Neural crest cell (in vitro differentiated cells): ENCODE measurements at regions not wholly inside any gene's neighbourhood (a gene's known extent, or its start where the extent isn't known, plus 50 kb on each side); places are given as distances from the start of the nearest gene placed in this dataset.

Experiments
- DNase-seq: peaks from one replicate; pipeline ENCODE4 v3.0.0; 2021; ENCODE audit warnings: low read depth, mixed read lengths, low spot score
- H3K27ac Mint-ChIP-seq: one replicate; pipeline ENCODE4 v1.8.0; 2021; ENCODE audit warnings: mild to moderate bottlenecking, mixed read lengths; ENCODE audit not compliant: unreplicated experiment
- H3K27me3 Mint-ChIP-seq: 2 replicates; pipeline ENCODE4 v1.8.0; 2021; ENCODE audit warnings: low read depth, mild to moderate bottlenecking, mixed read lengths
- H3K36me3 Mint-ChIP-seq: 2 replicates; pipeline ENCODE4 v1.8.0; 2021; ENCODE audit warnings: low read depth, mild to moderate bottlenecking, mixed read lengths
- H3K4me1 Mint-ChIP-seq: 2 replicates; pipeline ENCODE4 v1.8.0; 2021; ENCODE audit warnings: mixed read lengths
- H3K4me3 Mint-ChIP-seq: one replicate; pipeline ENCODE4 v1.8.0; 2021; ENCODE audit warnings: mild to moderate bottlenecking, mixed read lengths
- H3K9me3 Mint-ChIP-seq: 2 replicates; pipeline ENCODE4 v1.8.0; 2021; ENCODE audit warnings: mixed read lengths
- TF ChIP-seq, protein P1 (sequence below): fragments of 200-600 bp; sonication (generic); conservative IDR thresholded peaks from 2 replicates; pipeline ENCODE4 v1.5.0; 2021; ENCODE audit warnings: antibody characterized with exemption, mild to moderate bottlenecking

GRCh38 chr18:71249791-71250190 lies 960.9 kb downstream of the SOCS6 start:
- TF ChIP-seq, protein P1, sequence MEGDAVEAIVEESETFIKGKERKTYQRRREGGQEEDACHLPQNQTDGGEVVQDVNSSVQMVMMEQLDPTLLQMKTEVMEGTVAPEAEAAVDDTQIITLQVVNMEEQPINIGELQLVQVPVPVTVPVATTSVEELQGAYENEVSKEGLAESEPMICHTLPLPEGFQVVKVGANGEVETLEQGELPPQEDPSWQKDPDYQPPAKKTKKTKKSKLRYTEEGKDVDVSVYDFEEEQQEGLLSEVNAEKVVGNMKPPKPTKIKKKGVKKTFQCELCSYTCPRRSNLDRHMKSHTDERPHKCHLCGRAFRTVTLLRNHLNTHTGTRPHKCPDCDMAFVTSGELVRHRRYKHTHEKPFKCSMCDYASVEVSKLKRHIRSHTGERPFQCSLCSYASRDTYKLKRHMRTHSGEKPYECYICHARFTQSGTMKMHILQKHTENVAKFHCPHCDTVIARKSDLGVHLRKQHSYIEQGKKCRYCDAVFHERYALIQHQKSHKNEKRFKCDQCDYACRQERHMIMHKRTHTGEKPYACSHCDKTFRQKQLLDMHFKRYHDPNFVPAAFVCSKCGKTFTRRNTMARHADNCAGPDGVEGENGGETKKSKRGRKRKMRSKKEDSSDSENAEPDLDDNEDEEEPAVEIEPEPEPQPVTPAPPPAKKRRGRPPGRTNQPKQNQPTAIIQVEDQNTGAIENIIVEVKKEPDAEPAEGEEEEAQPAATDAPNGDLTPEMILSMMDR, result no peak
- H3K36me3 Mint-ChIP-seq, result no peaks in the 10 kb centered on the region
- DNase-seq, result no peak
- H3K4me3 Mint-ChIP-seq, result no peak overlapping the region
- H3K27ac Mint-ChIP-seq, result no peak overlapping the region
- no peaks in the 10 kb centered on the region for H3K4me1 Mint-ChIP-seq
- no peaks in the 10 kb centered on the region for H3K9me3 Mint-ChIP-seq
- peaks cover 7% of the 10 kb centered on the region for H3K27me3 Mint-ChIP-seq

DNA sequence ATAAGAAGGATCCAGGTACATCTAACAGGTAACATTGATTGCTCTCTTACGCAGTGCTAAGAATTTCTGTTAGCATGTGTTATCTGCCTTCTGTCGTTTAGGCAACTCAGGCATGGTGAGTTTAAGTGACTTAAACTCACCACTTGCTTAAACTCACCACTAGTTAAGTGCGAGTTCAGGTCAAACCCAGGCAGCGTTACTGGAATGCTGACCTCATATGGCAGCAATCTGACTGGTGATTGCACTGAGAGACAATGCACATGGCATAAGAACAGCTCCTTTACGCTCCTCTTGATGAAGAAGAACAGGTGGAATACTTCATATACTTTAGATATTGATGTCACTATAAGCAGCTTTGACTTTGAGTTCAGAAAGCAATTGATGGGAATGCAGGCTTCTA lies 954.1 kb downstream of the SOCS6 start:
- no peaks in the 10 kb centered on the region for H3K36me3 Mint-ChIP-seq
- H3K9me3 Mint-ChIP-seq, result no peaks in the 10 kb centered on the region
- no peak overlapping the region for H3K27ac Mint-ChIP-seq
- no peak for DNase-seq
- no peaks in the 10 kb centered on the region for H3K4me1 Mint-ChIP-seq
- H3K27me3 Mint-ChIP-seq, result peaks cover 32% of the 10 kb centered on the region
- TF ChIP-seq, protein P1, result no peak
- no peak overlapping the region for H3K4me3 Mint-ChIP-seq

DNA sequence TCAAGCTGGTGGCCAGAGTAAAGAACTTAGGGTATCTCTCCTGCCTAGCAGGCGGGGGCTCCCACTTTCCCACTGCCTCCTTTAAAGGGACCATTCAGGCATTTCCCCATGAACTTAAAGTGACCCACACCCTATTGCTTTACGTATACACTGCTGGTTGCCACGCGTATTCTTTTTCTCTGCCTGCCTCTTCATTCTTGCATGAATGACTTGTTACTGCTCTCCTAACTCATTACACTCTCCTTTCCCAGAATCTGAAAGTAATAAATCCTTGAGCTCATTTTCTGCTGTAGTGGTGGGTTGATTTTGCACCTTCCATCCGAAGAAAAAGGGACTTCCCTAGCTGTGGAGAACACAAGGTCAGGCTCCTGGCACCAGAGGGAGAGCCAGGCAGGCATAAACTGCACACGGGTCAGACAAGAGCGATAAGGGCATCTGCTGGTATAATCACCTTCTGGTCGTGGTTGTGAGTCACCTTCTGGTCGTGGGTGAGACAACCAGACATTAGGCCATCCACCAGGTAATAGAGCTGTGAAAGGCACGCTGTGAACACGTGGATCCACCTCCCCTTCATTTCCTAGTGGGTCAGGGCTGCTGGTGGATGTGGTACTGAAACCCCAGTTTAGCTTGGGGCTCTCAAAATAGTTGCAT lies 950.3 kb downstream of the SOCS6 start:
- no peak for DNase-seq
- Mint-ChIP-seq H3K36me3 (no peaks in the 10 kb centered on the region), H3K4me1 (no peaks in the 10 kb centered on the region), H3K27me3 (peaks cover 53% of the 10 kb centered on the region), H3K9me3 (no peaks in the 10 kb centered on the region), H3K27ac (no peak overlapping the region), H3K4me3 (no peak overlapping the region)
- TF ChIP-seq, protein P1, result no peak

GRCh38 chr18:71237641-71238040 lies 948.8 kb downstream of the SOCS6 start:
- Mint-ChIP-seq H3K4me3 (no peak overlapping the region), H3K4me1 (no peaks in the 10 kb centered on the region), H3K27me3 (peaks cover 49% of the 10 kb centered on the region), H3K27ac (no peak overlapping the region), H3K9me3 (no peaks in the 10 kb centered on the region), H3K36me3 (no peaks in the 10 kb centered on the region)
- TF ChIP-seq, protein P1, result no peak
- DNase-seq, result no peak

- no peaks in the 10 kb centered on the region for H3K9me3 Mint-ChIP-seq
- no peak for DNase-seq
Observed at GRCh38 chr18:71233177-71233576, 944.3 kb downstream of the SOCS6 start.

More at GRCh38 chr18:71233177-71233576, 944.3 kb downstream of the SOCS6 start:
- Mint-ChIP-seq H3K27ac (no peak overlapping the region), H3K27me3 (peaks cover 32% of the 10 kb centered on the region), H3K4me3 (no peak overlapping the region), H3K36me3 (no peaks in the 10 kb centered on the region), H3K4me1 (no peaks in the 10 kb centered on the region)
- TF ChIP-seq, protein P1, result no peak
